ENCODE measurements at regions not wholly inside any gene's neighbourhood (a gene's known extent, or its start where the extent isn't known, plus 50 kb on each side); places are given as distances from the start of the nearest gene placed in this dataset.
A peak's percentile ranks its signal among the peaks of the same experiment; 100 is the strongest.
"Not testable (repeated sequence)": the region's sequence is repeated elsewhere in the genome, so short reads cannot be mapped to it uniquely, and the experiment has no call there.

DNA sequence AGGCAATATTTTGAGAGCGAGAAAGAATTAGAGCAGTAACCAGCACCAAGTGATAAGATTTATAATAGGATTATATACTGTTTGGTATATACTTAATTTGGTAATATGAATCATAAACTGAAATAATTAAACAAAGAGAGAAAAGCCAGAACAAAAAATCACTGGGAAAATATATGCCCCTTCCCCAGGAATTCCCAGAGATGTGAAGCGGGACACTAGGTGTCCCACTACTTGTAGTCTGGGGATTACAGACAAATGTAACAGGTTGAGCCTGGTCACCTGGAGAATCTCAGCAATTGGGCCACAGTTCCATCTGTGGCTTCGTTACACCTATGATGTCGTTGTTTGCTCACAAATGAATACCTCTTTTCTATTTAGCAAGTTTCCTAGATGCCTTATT is 256.1 kb upstream of the CHAC2 start:
- peaks cover 6% of the 10 kb centered on the region for H3K4me1 ChIP-seq (ENCODE audit: control insufficient read depth, insufficient read depth, low read length)
- H3K27me3 ChIP-seq (replicated peaks; ENCODE audit: control insufficient read depth, insufficient read depth, low read length) = peaks cover 4% of the 10 kb centered on the region
- no peak for DNase-seq (ENCODE audit: low read depth)
- H3K4me3 ChIP-seq (ENCODE audit: low read length) = no peak overlapping the region
- no peak overlapping the region for H3K9ac ChIP-seq (ENCODE audit: low read length)
- H3K9me3 ChIP-seq (ENCODE audit: control insufficient read depth, low read length) = no peaks in the 10 kb centered on the region
- H3K36me3 ChIP-seq (ENCODE audit: control insufficient read depth, insufficient read depth, low read length, severe bottlenecking) = no peaks in the 10 kb centered on the region

DNA sequence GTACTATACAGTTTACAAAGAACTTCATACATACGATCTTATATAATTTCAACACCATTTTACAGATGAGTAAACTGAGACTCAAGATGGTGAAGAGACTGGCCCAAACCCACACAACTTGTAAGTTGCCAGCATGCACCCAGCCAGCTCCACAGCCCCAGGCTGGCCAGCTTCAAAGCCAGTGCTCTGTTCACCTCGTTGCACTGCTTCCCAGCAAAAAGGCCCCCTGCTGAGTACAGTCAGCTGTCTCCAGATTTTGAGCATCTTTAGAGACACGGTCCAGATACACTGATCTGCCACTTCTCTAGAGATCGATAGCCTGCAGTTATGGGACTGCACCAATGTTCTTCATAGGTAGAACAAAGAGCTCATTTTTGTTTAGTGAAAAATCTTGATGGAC is 257.2 kb upstream of the CHAC2 start:
- Histone ChIP-seq H3K4me3 (ENCODE audit: low read length) (no peak overlapping the region), H3K4me1 (ENCODE audit: control insufficient read depth, insufficient read depth, low read length) (peaks cover 6% of the 10 kb centered on the region), H3K9me3 (ENCODE audit: control insufficient read depth, low read length) (no peaks in the 10 kb centered on the region), H3K36me3 (ENCODE audit: control insufficient read depth, insufficient read depth, low read length, severe bottlenecking) (no peaks in the 10 kb centered on the region), H3K27me3 (replicated peaks; ENCODE audit: control insufficient read depth, insufficient read depth, low read length) (no peaks in the 10 kb centered on the region), H3K9ac (ENCODE audit: low read length) (no peak overlapping the region)
- no peak for DNase-seq (ENCODE audit: low read depth)

DNA sequence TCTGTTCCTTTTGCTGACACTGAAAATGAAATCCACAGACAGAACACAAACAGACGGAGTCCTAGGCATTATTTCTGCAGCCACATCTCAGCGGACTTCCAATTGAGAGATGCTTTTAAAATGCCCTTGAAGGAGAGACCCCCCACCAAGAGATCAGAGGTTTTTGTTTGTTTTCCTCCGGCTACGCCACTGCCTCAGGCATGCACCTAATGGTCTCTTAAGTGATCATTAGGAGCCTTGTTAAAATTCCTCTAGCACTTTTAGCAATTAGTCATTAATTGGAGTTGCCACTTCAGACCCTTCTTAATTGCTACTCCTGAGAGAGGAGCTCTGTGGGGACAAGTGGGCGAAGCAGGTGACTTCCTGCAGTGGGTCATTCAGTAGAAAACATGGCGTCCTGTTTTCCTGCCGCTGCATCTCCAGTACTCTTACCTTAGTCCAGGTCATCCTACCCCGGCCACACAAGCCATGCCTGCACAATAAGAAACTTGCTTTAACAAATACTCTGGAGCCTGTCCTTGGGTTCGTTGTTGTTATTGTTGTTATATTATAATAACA is 257.7 kb upstream of the CHAC2 start:
- no peak overlapping the region for H3K9ac ChIP-seq (ENCODE audit: low read length)
- peaks cover 6% of the 10 kb centered on the region for H3K4me1 ChIP-seq (ENCODE audit: control insufficient read depth, insufficient read depth, low read length)
- no peaks in the 10 kb centered on the region for H3K36me3 ChIP-seq (ENCODE audit: control insufficient read depth, insufficient read depth, low read length, severe bottlenecking)
- no peak for DNase-seq (ENCODE audit: low read depth)
- no peaks in the 10 kb centered on the region for H3K9me3 ChIP-seq (ENCODE audit: control insufficient read depth, low read length)
- no peaks in the 10 kb centered on the region for H3K27me3 ChIP-seq (replicated peaks; ENCODE audit: control insufficient read depth, insufficient read depth, low read length)
- H3K4me3 ChIP-seq (ENCODE audit: low read length) = no peak overlapping the region

DNA sequence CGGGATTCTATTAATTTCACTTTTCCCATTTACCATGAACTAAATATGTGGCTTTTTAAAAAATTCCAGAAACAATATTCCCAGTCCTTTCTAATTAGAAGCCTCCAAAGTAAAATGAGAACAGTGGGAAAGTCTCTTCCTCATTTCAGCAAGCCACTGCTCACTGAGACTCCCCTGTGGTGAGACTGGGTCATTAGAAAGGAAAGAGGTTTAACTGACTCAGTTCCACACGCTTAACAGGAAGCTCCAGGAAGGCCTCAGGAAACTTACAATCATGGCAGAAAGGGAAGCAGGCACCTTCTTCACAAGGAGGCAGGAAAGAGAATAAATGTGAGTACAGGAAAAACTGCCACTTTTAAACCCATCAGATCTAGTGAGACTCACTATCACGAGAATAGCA is 258.9 kb upstream of the CHAC2 start:
- Histone ChIP-seq H3K9ac (ENCODE audit: low read length) (no peak overlapping the region), H3K36me3 (ENCODE audit: control insufficient read depth, insufficient read depth, low read length, severe bottlenecking) (no peaks in the 10 kb centered on the region), H3K9me3 (ENCODE audit: control insufficient read depth, low read length) (no peaks in the 10 kb centered on the region), H3K4me1 (ENCODE audit: control insufficient read depth, insufficient read depth, low read length) (peaks cover 6% of the 10 kb centered on the region), H3K4me3 (ENCODE audit: low read length) (no peak overlapping the region), H3K27me3 (replicated peaks; ENCODE audit: control insufficient read depth, insufficient read depth, low read length) (no peaks in the 10 kb centered on the region)
- no peak for DNase-seq (ENCODE audit: low read depth)

DNA sequence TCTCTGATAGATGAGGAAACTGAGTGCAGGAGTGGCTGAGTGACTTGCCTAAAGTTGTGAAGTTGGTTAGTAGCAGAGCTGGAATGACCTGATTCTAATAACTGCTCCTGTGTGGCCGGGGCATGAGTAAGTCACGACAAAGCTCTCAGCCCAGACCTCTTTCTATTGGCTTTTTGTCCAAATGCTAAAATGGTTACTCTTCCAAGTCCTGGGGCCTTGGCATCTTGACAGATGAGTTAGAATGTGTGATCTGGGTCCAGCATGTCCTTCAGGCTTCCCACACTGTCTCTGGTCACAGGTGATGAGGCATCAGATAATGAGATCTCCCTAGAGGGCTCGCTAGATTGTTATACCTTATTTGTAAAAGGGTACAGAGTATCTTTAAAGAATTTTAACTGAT is 260.5 kb upstream of the CHAC2 start:
- not testable (repeated sequence) for H3K9me3 ChIP-seq (ENCODE audit: control insufficient read depth, low read length); DNase-seq (ENCODE audit: low read depth); H3K27me3 ChIP-seq (replicated peaks; ENCODE audit: control insufficient read depth, insufficient read depth, low read length); H3K4me3 ChIP-seq (ENCODE audit: low read length); H3K9ac ChIP-seq (ENCODE audit: low read length); H3K36me3 ChIP-seq (ENCODE audit: control insufficient read depth, insufficient read depth, low read length, severe bottlenecking); H3K4me1 ChIP-seq (ENCODE audit: control insufficient read depth, insufficient read depth, low read length)

DNA sequence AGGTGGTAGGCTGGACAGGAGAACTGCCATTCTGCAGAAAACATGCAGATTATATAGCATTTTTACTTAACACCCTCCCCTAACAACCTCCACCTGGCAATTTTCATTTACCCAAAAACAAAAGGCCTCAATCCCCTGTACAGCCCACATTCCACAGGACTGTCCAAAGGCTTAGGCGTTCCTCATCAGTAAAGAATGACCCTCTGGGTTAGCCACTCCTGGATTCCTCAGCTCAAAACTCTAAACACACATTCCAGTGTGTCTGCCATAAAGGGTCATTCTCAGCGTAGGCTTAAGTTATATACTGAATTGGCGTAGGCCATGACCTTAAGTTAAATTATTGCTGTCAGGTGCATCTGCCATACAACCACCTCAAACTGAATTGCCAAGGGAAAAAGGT is 261.8 kb upstream of the CHAC2 start:
- H3K4me3 ChIP-seq (ENCODE audit: low read length) = no peak overlapping the region
- no peak overlapping the region for H3K9ac ChIP-seq (ENCODE audit: low read length)
- peak; percentile 44 for DNase-seq (ENCODE audit: low read depth)
- no peaks in the 10 kb centered on the region for H3K36me3 ChIP-seq (ENCODE audit: control insufficient read depth, insufficient read depth, low read length, severe bottlenecking)
- H3K9me3 ChIP-seq (ENCODE audit: control insufficient read depth, low read length) = no peaks in the 10 kb centered on the region
- no peaks in the 10 kb centered on the region for H3K4me1 ChIP-seq (ENCODE audit: control insufficient read depth, insufficient read depth, low read length)
- H3K27me3 ChIP-seq (replicated peaks; ENCODE audit: control insufficient read depth, insufficient read depth, low read length) = no peaks in the 10 kb centered on the region

DNA sequence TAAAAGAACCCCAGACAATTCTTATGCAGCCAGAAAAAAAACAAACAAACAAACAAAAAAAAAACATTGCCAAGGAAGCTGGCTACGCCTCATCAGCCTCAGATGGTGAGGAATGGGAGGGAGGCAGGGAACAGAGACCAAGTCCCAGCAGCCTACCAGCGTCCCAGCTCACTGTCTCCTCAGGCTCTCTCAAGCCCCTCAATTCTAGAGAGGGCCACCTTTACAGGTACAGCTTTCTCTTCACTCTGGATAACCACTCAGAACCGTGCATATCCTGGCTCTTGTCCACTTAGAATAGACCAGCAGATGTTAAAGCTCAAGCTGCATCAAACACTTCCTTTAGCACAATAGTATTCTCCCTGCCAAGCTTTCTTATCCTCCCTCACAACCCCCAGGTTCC is 263.1 kb upstream of the CHAC2 start:
- H3K27me3 ChIP-seq (replicated peaks; ENCODE audit: control insufficient read depth, insufficient read depth, low read length) = no peaks in the 10 kb centered on the region
- H3K9me3 ChIP-seq (ENCODE audit: control insufficient read depth, low read length) = no peaks in the 10 kb centered on the region
- no peak overlapping the region for H3K9ac ChIP-seq (ENCODE audit: low read length)
- no peaks in the 10 kb centered on the region for H3K4me1 ChIP-seq (ENCODE audit: control insufficient read depth, insufficient read depth, low read length)
- no peaks in the 10 kb centered on the region for H3K36me3 ChIP-seq (ENCODE audit: control insufficient read depth, insufficient read depth, low read length, severe bottlenecking)
- H3K4me3 ChIP-seq (ENCODE audit: low read length) = no peak overlapping the region
- DNase-seq (ENCODE audit: low read depth) = no peak

DNA sequence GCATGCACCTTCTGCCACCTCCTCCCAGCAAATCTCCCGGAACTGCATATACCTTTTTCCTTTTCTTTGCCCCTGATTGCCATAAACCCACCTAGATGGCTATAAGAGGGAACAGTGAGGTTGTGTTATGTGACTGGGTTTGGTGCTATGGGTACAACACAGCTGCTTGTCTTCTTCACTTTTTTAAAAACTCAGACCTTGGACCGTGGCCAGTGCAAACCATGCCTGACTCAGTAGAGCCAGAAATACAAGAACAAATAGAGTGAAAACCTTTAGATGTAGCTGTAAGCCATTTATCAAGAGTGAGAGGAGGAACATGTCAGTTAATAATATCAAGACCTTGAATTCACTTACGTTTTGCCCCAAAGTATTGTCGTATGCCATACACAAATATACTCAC is 267.4 kb upstream of the CHAC2 start:
- no peak overlapping the region for H3K4me3 ChIP-seq (ENCODE audit: low read length)
- peaks cover 4% of the 10 kb centered on the region for H3K4me1 ChIP-seq (ENCODE audit: control insufficient read depth, insufficient read depth, low read length)
- H3K9ac ChIP-seq (ENCODE audit: low read length) = no peak overlapping the region
- H3K27me3 ChIP-seq (replicated peaks; ENCODE audit: control insufficient read depth, insufficient read depth, low read length) = peaks cover 8% of the 10 kb centered on the region
- no peak for DNase-seq (ENCODE audit: low read depth)
- H3K9me3 ChIP-seq (ENCODE audit: control insufficient read depth, low read length) = no peaks in the 10 kb centered on the region
- H3K36me3 ChIP-seq (ENCODE audit: control insufficient read depth, insufficient read depth, low read length, severe bottlenecking) = no peaks in the 10 kb centered on the region

DNA sequence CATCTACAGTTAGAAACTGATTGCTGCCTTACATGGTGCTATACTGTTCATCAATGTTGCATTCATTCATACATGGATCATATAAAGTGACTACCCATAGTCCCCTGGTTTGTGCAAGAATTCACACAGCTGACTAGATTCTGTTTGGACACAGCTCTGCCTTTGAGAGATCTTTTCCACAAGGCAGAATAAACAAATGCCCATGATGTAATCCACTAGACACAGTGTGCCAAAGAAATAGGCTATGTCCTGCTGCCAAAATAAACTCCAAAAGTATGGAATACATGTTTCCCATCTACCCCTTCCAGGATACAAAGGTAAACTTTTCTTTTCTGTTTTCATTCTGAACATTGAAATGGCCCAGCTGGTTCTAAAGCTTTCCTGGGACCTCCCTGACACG is 269.4 kb upstream of the CHAC2 start:
- peak; percentile 89 for DNase-seq (ENCODE audit: low read depth)
- no peak overlapping the region for H3K4me3 ChIP-seq (ENCODE audit: low read length)
- no peaks in the 10 kb centered on the region for H3K36me3 ChIP-seq (ENCODE audit: control insufficient read depth, insufficient read depth, low read length, severe bottlenecking)
- H3K4me1 ChIP-seq (ENCODE audit: control insufficient read depth, insufficient read depth, low read length) = peaks cover 4% of the 10 kb centered on the region
- no peak overlapping the region for H3K9ac ChIP-seq (ENCODE audit: low read length)
- H3K27me3 ChIP-seq (replicated peaks; ENCODE audit: control insufficient read depth, insufficient read depth, low read length) = peaks cover 10% of the 10 kb centered on the region
- no peaks in the 10 kb centered on the region for H3K9me3 ChIP-seq (ENCODE audit: control insufficient read depth, low read length)

DNA sequence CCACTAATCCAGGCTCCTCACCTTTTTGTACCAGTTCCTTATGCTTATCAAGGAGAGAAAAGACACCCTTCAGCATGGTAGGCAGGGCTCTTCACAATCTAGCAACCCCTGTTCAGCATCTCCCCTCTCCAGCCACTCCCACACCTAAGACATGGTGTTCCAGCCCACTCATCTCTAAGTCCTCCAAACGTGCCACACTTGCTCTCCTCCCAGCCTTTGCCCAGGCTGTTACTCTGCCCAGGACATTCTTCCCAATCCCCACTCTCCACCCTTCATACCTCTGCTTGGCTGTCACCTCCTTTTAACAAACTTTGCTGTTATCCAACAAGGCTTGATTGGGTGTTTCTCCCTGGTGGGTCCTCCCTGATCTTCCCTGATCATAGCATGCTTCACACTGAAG is 270.6 kb upstream of the CHAC2 start:
- H3K4me1 ChIP-seq (ENCODE audit: control insufficient read depth, insufficient read depth, low read length) = peaks cover 4% of the 10 kb centered on the region

DNA sequence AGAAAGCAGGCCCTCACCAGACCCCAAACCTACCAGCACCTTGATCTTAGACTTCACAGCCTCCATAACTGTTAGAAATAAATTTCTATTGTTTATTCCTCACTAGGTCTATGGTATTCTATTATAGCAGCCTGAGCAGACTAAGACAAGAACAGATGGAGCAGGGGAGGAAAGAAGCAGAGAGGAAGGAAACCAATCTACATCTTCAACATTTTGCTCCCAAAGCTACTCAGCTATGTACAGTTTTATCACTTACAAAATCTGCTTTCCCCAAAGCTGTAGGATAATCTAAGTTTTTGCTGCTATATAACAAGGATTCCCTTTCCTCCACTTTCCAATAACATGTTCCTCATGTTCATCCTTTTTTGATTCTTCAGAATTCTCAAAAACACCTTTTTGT is 274.4 kb upstream of the CHAC2 start:
- no peak overlapping the region for H3K9ac ChIP-seq (ENCODE audit: low read length)
- DNase-seq (ENCODE audit: low read depth) = no peak
- H3K27me3 ChIP-seq (replicated peaks; ENCODE audit: control insufficient read depth, insufficient read depth, low read length) = peaks cover 10% of the 10 kb centered on the region
- peaks cover 4% of the 10 kb centered on the region for H3K4me1 ChIP-seq (ENCODE audit: control insufficient read depth, insufficient read depth, low read length)
- H3K36me3 ChIP-seq (ENCODE audit: control insufficient read depth, insufficient read depth, low read length, severe bottlenecking) = no peaks in the 10 kb centered on the region
- no peaks in the 10 kb centered on the region for H3K9me3 ChIP-seq (ENCODE audit: control insufficient read depth, low read length)
- H3K4me3 ChIP-seq (ENCODE audit: low read length) = no peak overlapping the region

More for the DNA sequence above, 270.6 kb upstream of the CHAC2 start:
- Histone ChIP-seq H3K9ac (ENCODE audit: low read length) (no peak overlapping the region), H3K9me3 (ENCODE audit: control insufficient read depth, low read length) (no peaks in the 10 kb centered on the region), H3K4me3 (ENCODE audit: low read length) (no peak overlapping the region), H3K27me3 (replicated peaks; ENCODE audit: control insufficient read depth, insufficient read depth, low read length) (peaks cover 10% of the 10 kb centered on the region), H3K36me3 (ENCODE audit: control insufficient read depth, insufficient read depth, low read length, severe bottlenecking) (no peaks in the 10 kb centered on the region)
- no peak for DNase-seq (ENCODE audit: low read depth)

DNA sequence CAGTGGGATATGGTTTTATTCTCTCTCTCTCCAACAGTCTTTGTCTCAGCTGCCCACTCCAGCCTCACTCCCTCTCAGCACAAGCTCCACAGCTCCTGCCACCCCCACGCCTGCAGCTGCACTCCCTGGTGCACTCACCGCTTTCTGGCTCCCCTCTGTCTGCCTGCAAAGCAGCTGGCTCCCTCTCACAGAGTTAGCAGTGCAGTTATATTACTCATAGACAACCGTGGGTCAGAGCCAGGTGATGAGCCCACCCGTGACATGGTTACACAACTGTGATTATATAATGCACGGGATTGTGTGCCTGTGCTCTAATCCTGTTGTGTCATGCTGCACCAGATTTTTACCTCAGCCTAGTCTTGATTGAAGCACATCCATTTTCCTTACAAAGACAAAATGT is 276.9 kb upstream of the CHAC2 start:
- Histone ChIP-seq H3K36me3 (ENCODE audit: control insufficient read depth, insufficient read depth, low read length, severe bottlenecking) (no peaks in the 10 kb centered on the region), H3K9me3 (ENCODE audit: control insufficient read depth, low read length) (no peaks in the 10 kb centered on the region)
- DNase-seq (ENCODE audit: low read depth) = peak; percentile 33

More for the DNA sequence above, 276.9 kb upstream of the CHAC2 start:
- H3K4me3 ChIP-seq (ENCODE audit: low read length) = no peak overlapping the region
- no peak overlapping the region for H3K9ac ChIP-seq (ENCODE audit: low read length)
- H3K4me1 ChIP-seq (ENCODE audit: control insufficient read depth, insufficient read depth, low read length) = no peaks in the 10 kb centered on the region
- H3K27me3 ChIP-seq (replicated peaks; ENCODE audit: control insufficient read depth, insufficient read depth, low read length) = peaks cover 5% of the 10 kb centered on the region
